BJ (cell line): ENCODE measurements at regions not wholly inside any gene's neighbourhood (a gene's known extent, or its start where the extent isn't known, plus 50 kb on each side); places are given as distances from the start of the nearest gene placed in this dataset.

Experiments used
- CTCF ChIA-PET: fragments of 350-600 bp; formaldehyde crosslinking; extraction: SDS; loops from one replicate; lab custom pipeline; 2021; ENCODE audit warnings: antibody characterized with exemption, inconsistent platforms; lab: Yijun Ruan, JAX
- POLR2A ChIA-PET: fragments of 300-600 bp; sonication (Branson Sonifier 250); formaldehyde crosslinking; extraction: SDS; loops from one replicate; lab custom pipeline; 2021; ENCODE audit warnings: antibody characterized with exemption; lab: Charles Lee
- DNase-seq: peaks from one replicate; pipeline ENCODE4 v3.0.0-alpha.2; 2011; ENCODE audit warnings: low read depth
- H3K27me3 ChIP-seq: 2 replicates; pipeline ENCODE4 v1.6.0; 2011; ENCODE audit warnings: low read length; ENCODE audit not compliant: control insufficient read depth, insufficient read depth
- H3K36me3 ChIP-seq: 2 replicates; pipeline ENCODE4 v1.5.1; 2011; ENCODE audit warnings: low read length; ENCODE audit not compliant: control insufficient read depth, insufficient read depth
- H3K4me3 ChIP-seq: 2 replicates; pipeline ENCODE4 v1.5.1; 2011; ENCODE audit warnings: low read depth, mild to moderate bottlenecking, control low read depth, low read length
- TF ChIP-seq, protein P1 (sequence below): IDR thresholded peaks from 2 replicates; pipeline ENCODE4 v1.5.1; 2011; ENCODE audit warnings: low read depth, mild to moderate bottlenecking, control low read depth, inconsistent platforms, low read length, moderate library complexity; ENCODE audit not compliant: insufficient read depth

GRCh38 chr2:14451312-14451711, 181.2 kb upstream of the LRATD1 start:
- Histone ChIP-seq H3K4me3 (no peak overlapping the region), H3K27me3 (no peaks in the 10 kb centered on the region), H3K36me3 (no peaks in the 10 kb centered on the region)
- TF ChIP-seq, protein P1, sequence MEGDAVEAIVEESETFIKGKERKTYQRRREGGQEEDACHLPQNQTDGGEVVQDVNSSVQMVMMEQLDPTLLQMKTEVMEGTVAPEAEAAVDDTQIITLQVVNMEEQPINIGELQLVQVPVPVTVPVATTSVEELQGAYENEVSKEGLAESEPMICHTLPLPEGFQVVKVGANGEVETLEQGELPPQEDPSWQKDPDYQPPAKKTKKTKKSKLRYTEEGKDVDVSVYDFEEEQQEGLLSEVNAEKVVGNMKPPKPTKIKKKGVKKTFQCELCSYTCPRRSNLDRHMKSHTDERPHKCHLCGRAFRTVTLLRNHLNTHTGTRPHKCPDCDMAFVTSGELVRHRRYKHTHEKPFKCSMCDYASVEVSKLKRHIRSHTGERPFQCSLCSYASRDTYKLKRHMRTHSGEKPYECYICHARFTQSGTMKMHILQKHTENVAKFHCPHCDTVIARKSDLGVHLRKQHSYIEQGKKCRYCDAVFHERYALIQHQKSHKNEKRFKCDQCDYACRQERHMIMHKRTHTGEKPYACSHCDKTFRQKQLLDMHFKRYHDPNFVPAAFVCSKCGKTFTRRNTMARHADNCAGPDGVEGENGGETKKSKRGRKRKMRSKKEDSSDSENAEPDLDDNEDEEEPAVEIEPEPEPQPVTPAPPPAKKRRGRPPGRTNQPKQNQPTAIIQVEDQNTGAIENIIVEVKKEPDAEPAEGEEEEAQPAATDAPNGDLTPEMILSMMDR, result no peak
- CTCF ChIA-PET, result no interaction called here
- DNase-seq, result no peak
- POLR2A ChIA-PET, result no interaction called here

GRCh38 chr2:14454202-14454601, 178.3 kb upstream of the LRATD1 start:
- H3K27me3 ChIP-seq, result no peaks in the 10 kb centered on the region
- TF ChIP-seq, protein P1, result no peak
- POLR2A ChIA-PET, result no interaction called here
- H3K36me3 ChIP-seq, result no peaks in the 10 kb centered on the region
- DNase-seq, result no peak
- no peak overlapping the region for H3K4me3 ChIP-seq
- CTCF ChIA-PET, result no interaction called here

- ChIA-PET POLR2A (no interaction called here), CTCF (no interaction called here)
- TF ChIP-seq, protein P1, result no peak
- Histone ChIP-seq H3K4me3 (no peak overlapping the region), H3K36me3 (no peaks in the 10 kb centered on the region), H3K27me3 (no peaks in the 10 kb centered on the region)
- no peak for DNase-seq
Measured at GRCh38 chr2:14459786-14460325, 172.7 kb upstream of the LRATD1 start.

- no peaks in the 10 kb centered on the region for H3K36me3 ChIP-seq
- no peak for DNase-seq
- CTCF ChIA-PET, result no interaction called here
- H3K27me3 ChIP-seq, result no peaks in the 10 kb centered on the region
- POLR2A ChIA-PET, result no interaction called here
- TF ChIP-seq, protein P1, result no peak
- H3K4me3 ChIP-seq, result no peak overlapping the region
Measured at GRCh38 chr2:14475994-14476393, 156.5 kb upstream of the LRATD1 start.

DNA sequence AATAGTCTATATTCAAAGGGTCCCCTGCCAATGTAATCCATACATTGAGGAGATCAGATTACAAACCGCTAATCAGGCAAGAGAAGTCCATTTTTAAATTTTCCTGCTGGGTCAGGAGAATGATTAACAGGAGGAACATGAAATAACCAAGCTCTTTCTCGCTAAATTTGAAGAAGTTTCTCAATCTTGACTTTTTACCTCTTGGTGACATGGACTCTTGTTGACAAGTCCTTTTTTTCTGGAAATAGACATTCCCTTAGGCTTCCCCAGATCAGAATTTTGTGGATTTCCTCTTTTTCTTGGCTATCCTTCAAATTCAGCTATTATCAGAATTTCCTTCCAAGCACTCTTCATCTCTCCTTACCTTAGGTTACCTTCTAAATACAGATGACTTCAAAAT, 153.0 kb upstream of the LRATD1 start:
- ChIA-PET CTCF (no interaction called here), POLR2A (no interaction called here)
- DNase-seq, result no peak
- TF ChIP-seq, protein P1, result no peak
- Histone ChIP-seq H3K27me3 (0 out of 2 replicates have a peak, but pooled peaks cover 1% of the 10 kb centered on the region), H3K4me3 (no peak overlapping the region), H3K36me3 (no peaks in the 10 kb centered on the region)
